Right lobe of liver (tissue), 4 donors: ENCODE measurements at regions not wholly inside any gene's neighbourhood (a gene's known extent, or its start where the extent isn't known, plus 50 kb on each side); places are given as distances from the start of the nearest gene placed in this dataset.

Source experiments
- CTCF ChIP-seq, 4 donors: fragments of 200-600 bp in 3 of 4; fragments of 450-650 bp in 1 of 4; IDR thresholded peaks; one replicate each; pipeline versions ENCODE4 v1.5.1 to v1.8.0; 2016 to 2022; ENCODE audit warnings: antibody characterized with exemption in 4 of 4, mild to moderate bottlenecking in 2 of 4
- POLR2A ChIP-seq: fragments of 450-650 bp; IDR thresholded peaks from one replicate; pipeline ENCODE4 v1.6.1; 2017; ENCODE audit warnings: antibody characterized with exemption, mild to moderate bottlenecking
- donor health status: DM: no; HTN: no; CAD: no.
- donor health status: DM: no; HTN: no; CAD: no.
- donor health status: DM: no; HTN: yes; CAD: no.

GRCh38 chr10:7071421-7071820, 339.4 kb downstream of the SFMBT2 start:
- TF ChIP-seq CTCF (IDR thresholded peaks at IDR 0.05): no peak
- no peak for TF ChIP-seq POLR2A
